KMS-11 (cell line): ENCODE measurements at regions not wholly inside any gene's neighbourhood (a gene's known extent, or its start where the extent isn't known, plus 50 kb on each side); places are given as distances from the start of the nearest gene placed in this dataset.

Experiments
- H2AFZ ChIP-seq: fragments of 200-600 bp; sonication (generic); 2 replicates; pipeline ENCODE4 v1.6.1; 2016; ENCODE audit warnings: antibody characterized with exemption, mixed run types, low read depth
- H3K27ac ChIP-seq: fragments of 200-600 bp; sonication (generic); 2 replicates; pipeline ENCODE4 v1.6.1; 2016; ENCODE audit warnings: mild to moderate bottlenecking, mixed run types
- H3K27me3 ChIP-seq: fragments of 200-600 bp; sonication (generic); 2 replicates; pipeline ENCODE4 v1.6.1; 2017; ENCODE audit warnings: mild to moderate bottlenecking, low read depth, mixed run types, moderate library complexity; ENCODE audit not compliant: insufficient read depth
- H3K36me3 ChIP-seq: fragments of 200-600 bp; sonication (generic); 2 replicates; pipeline ENCODE4 v1.6.1; 2017; ENCODE audit warnings: mild to moderate bottlenecking, mixed run types; ENCODE audit not compliant: insufficient read depth
- H3K4me1 ChIP-seq: fragments of 200-600 bp; sonication (generic); 2 replicates; pipeline ENCODE4 v1.6.1; 2016; ENCODE audit warnings: mild to moderate bottlenecking, low read depth, mixed run types; ENCODE audit not compliant: poor library complexity, severe bottlenecking
- H3K4me2 ChIP-seq: fragments of 200-600 bp; sonication (generic); 2 replicates; pipeline ENCODE4 v1.7.0; 2016; ENCODE audit warnings: mild to moderate bottlenecking, mixed run types
- H3K4me3 ChIP-seq: fragments of 200-600 bp; sonication (generic); IDR thresholded peaks from 2 replicates; pipeline ENCODE4 v1.6.1; 2017; ENCODE audit warnings: low read depth, low read length, mixed read lengths; ENCODE audit not compliant: insufficient read depth
- H3K79me2 ChIP-seq: fragments of 200-600 bp; sonication (generic); 2 replicates; pipeline ENCODE4 v1.6.1; 2016; ENCODE audit warnings: low read depth, mixed run types; ENCODE audit not compliant: insufficient read depth
- H3K9ac ChIP-seq: fragments of 200-600 bp; sonication (generic); 2 replicates; pipeline ENCODE4 v1.6.1; 2016; ENCODE audit warnings: mild to moderate bottlenecking, mixed run types
- H4K20me1 ChIP-seq: fragments of 200-600 bp; sonication (generic); 2 replicates; pipeline ENCODE4 v1.6.1; 2016; ENCODE audit warnings: mild to moderate bottlenecking, mixed run types; ENCODE audit not compliant: insufficient read depth
- TF ChIP-seq, protein P1 (sequence below): fragments of 200-600 bp; sonication (generic); conservative IDR thresholded peaks from 2 replicates; pipeline ENCODE4 v1.6.1; 2017; ENCODE audit warnings: low read depth, mild to moderate bottlenecking, antibody characterized with exemption, low read length, moderate library complexity, mixed read lengths

DNA sequence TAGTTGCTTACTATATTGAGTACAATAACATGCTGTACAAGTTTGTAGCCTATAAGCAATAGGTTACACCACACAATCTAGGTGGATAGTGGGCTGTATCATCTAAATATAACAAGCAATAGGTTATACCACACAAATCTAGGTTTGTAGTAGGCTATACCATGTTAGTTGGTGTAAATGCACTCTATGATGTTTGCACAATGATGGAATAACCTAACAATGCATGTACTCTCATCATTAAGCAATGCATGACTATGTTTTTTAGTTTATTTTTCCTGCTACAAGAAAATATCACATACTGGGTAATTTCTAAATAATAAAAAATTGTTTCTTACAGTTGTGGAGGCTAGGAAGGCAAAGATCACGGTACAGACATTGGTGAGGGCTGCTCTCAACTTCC lies 262.5 kb downstream of the SLITRK6 start:
- no peak overlapping the region for H2AFZ ChIP-seq
- no peaks in the 10 kb centered on the region for H3K79me2 ChIP-seq
- TF ChIP-seq, protein P1, sequence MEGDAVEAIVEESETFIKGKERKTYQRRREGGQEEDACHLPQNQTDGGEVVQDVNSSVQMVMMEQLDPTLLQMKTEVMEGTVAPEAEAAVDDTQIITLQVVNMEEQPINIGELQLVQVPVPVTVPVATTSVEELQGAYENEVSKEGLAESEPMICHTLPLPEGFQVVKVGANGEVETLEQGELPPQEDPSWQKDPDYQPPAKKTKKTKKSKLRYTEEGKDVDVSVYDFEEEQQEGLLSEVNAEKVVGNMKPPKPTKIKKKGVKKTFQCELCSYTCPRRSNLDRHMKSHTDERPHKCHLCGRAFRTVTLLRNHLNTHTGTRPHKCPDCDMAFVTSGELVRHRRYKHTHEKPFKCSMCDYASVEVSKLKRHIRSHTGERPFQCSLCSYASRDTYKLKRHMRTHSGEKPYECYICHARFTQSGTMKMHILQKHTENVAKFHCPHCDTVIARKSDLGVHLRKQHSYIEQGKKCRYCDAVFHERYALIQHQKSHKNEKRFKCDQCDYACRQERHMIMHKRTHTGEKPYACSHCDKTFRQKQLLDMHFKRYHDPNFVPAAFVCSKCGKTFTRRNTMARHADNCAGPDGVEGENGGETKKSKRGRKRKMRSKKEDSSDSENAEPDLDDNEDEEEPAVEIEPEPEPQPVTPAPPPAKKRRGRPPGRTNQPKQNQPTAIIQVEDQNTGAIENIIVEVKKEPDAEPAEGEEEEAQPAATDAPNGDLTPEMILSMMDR = no peak
- no peaks in the 10 kb centered on the region for H3K27me3 ChIP-seq
- no peaks in the 10 kb centered on the region for H4K20me1 ChIP-seq
- no peaks in the 10 kb centered on the region for H3K4me1 ChIP-seq
- H3K27ac ChIP-seq = no peak overlapping the region
- H3K36me3 ChIP-seq = no peaks in the 10 kb centered on the region
- no peak overlapping the region for H3K9ac ChIP-seq
- no peak overlapping the region for H3K4me3 ChIP-seq
- H3K4me2 ChIP-seq = no peak overlapping the region

DNA sequence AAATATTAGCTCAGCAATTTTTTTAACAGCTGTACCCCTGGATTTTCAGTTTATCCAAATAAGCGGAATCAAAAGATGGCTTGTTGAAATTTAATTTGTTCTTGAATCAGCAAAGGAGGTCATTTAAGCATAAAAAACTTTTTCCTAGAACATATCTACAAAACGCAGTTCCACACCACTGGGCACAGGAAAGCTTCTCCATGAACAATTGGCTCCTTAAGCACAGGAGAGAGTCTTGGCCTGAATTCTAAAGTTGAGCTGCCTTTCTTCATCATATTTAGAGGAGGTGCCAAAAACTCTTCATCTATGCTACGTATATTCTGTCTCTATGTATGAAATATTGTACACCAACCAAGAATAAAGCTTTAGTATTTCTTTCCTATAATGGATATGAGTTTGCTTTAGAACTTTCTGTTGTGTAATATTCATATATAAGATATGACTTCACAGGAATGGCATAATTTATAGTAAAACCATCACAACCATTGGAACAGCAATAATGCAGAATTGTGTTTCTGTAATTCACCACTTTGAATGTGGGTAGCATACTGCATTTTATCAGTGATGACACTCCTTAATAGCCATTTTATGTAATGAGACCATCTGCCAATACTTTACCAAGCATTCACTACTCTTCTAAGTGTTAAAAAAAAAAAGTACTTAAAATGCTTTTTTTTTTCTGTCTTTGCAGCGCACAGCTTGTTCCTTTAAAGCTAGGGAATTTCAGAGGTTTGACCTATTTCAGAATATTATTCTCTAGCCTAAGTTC lies 263.7 kb downstream of the SLITRK6 start:
- TF ChIP-seq, protein P1 = no peak
- Histone ChIP-seq H3K4me1 (no peaks in the 10 kb centered on the region), H3K27ac (no peak overlapping the region), H3K9ac (no peak overlapping the region), H2AFZ (no peak overlapping the region), H3K79me2 (no peaks in the 10 kb centered on the region), H3K4me3 (no peak overlapping the region), H3K27me3 (no peaks in the 10 kb centered on the region), H3K4me2 (no peak overlapping the region), H4K20me1 (no peaks in the 10 kb centered on the region), H3K36me3 (no peaks in the 10 kb centered on the region)

DNA sequence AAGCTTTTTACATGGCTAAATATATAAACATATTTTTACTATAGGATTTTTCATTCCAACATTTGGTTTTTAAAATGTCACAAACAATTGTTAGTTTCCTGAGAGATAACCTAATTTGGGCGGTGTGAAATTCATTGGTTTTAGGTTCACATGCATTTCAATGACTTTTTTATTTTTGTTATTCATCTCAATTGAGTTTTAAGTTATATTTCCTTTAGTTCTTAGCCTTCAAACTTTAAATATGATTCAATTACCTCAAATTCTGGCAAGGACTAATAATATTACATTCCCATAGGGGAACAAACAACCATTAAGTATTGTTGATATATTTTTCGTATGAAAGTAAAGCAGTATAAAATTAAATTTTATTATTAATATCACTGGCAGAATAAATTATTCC lies 265.3 kb downstream of the SLITRK6 start:
- Histone ChIP-seq H3K4me3 (no peak overlapping the region), H3K27ac (no peak overlapping the region), H4K20me1 (no peaks in the 10 kb centered on the region), H3K4me2 (no peak overlapping the region), H2AFZ (no peak overlapping the region), H3K27me3 (no peaks in the 10 kb centered on the region), H3K79me2 (no peaks in the 10 kb centered on the region), H3K36me3 (no peaks in the 10 kb centered on the region), H3K4me1 (no peaks in the 10 kb centered on the region), H3K9ac (no peak overlapping the region)
- TF ChIP-seq, protein P1 = no peak

DNA sequence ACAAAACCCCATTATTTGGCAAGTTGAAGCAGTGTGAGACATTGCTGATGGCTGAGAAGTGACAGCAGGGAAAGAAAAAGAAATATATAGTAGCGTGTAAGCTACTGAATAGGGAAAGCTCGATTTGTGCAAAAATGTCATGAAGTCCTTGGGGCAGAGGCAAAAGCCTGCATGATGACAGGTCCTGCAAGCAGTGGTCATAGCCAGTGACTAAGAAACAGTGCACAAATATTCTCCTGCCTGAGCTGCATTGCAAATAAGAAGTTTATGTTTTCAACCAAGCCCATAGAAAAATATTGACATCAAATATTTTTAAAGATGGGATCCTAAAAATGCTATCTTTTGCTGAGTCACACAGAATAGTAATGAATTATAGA lies 270.0 kb downstream of the SLITRK6 start:
- no peak overlapping the region for H3K9ac ChIP-seq
- H3K36me3 ChIP-seq = no peaks in the 10 kb centered on the region
- H3K4me2 ChIP-seq = no peak overlapping the region
- H3K79me2 ChIP-seq = no peaks in the 10 kb centered on the region
- TF ChIP-seq, protein P1 = no peak
- H3K27me3 ChIP-seq = no peaks in the 10 kb centered on the region
- H2AFZ ChIP-seq = no peak overlapping the region
- no peaks in the 10 kb centered on the region for H4K20me1 ChIP-seq
- no peaks in the 10 kb centered on the region for H3K4me1 ChIP-seq
- no peak overlapping the region for H3K4me3 ChIP-seq
- no peak overlapping the region for H3K27ac ChIP-seq
